HG03575 (cell line): ENCODE measurements at regions not wholly inside any gene's neighbourhood (a gene's known extent, or its start where the extent isn't known, plus 50 kb on each side); places are given as distances from the start of the nearest gene placed in this dataset.
"Not testable (repeated sequence)": the region's sequence is repeated elsewhere in the genome, so short reads cannot be mapped to it uniquely, and the experiment has no call there.

ENCODE experiments used
- ATAC-seq: cut with Tn5 transposase; IDR thresholded peaks from one replicate; pipeline ENCODE4 v1.9.1; 2021; ENCODE audit not compliant: unreplicated experiment, insufficient number of reproducible peaks, low FRiP score; ENCODE audit errors: extremely low read depth

DNA sequence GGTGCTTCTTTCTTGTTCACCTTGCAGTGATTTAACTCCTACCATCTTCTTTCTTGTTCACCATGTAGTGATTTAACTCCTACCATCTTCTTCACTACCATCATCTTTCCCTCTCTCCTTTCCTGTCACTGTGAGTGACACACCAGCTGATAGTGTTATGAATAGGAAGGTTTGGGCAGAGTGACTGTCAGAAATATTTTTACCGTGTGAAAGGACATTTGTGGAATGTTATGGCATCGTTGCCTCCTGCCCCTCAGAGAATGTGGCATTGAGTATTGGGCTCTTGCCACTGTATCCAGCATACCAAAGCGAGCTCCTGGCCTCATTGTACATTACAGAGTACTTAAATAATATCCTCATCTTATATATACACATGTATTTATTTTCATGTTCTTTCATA lies 90.8 kb upstream of the AMOT start:
- ATAC-seq = no peak

GRCh38 chrX:112923381-112923780 lies 82.8 kb upstream of the AMOT start:
- ATAC-seq = not testable (repeated sequence)

DNA sequence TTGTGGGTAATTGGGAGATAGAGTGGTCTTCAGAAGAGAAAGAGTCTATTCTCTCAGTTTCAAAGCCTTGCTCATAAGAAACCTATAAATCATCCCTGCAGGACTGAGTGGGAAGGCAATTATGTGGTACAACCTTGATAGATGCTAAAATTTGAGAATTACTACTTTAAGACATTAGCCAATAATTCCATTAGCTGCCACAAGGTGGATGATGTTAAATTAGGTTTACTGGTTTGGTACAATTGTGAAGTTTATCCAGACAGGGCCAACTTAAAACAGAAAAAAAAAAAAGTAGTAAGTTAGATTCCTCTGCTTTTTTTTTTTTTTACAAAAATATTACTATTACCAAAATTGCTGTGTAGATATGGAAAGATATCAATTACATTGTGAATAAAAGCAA lies 73.2 kb upstream of the AMOT start:
- ATAC-seq = no peak

DNA sequence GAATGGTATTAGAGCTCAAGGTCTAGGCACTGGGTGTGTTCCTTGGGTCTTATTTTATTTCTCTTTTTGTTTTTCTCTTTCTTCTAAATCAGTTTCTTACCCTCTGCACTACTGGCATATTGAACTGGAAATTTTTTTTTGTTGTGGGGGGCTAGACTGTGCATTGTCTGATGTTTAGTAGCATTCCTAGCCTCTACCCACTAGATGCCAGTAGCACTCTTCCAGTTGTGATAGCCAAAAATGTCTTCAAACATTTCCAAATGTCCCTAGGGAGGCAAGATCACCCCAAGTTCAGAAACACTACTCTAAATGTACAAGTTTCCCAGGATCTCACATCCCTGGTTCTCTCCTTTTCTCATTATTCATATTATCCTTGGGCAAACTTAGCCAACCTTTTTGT lies 69.8 kb upstream of the AMOT start:
- ATAC-seq = no peak

DNA sequence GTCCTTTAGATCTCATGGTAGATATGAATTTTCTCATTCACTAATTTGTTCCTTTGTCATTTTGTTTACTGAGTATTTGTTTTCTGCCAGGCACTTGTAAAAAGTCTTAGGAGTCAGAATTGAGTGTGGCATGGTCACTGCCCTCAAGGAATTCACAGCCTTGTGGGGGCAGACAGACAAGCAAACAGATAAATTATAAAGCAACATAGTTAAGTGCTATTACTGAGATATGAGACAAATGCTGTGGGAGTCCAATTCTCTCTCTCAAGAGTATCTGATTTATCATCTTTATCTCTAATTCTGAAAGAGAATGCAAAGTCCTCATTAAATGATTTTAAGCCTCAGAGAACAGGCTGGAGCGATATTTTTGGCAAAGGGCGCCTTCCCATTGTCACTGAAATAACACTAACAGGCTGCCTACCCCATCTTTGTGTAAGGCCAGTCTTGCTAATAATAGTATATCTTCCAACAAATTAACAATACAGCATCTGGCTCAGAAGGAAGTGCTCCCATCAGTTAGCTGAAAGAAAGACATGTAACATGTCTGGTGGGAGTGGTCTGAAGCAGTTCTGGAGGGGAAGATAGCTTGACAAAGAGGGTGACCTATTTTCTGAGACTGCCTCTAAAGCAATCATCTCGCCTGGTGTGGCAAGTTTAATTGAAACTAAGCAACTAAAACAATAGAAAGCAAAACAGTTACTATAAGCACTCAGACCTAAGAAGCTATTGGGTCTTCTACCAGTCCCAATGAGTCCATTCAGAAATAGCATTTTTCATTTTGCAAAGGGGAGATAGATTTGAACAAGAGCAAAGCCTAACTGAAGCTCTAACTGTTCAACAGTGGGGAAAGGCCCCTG lies 61.5 kb upstream of the AMOT start:
- no peak for ATAC-seq

DNA sequence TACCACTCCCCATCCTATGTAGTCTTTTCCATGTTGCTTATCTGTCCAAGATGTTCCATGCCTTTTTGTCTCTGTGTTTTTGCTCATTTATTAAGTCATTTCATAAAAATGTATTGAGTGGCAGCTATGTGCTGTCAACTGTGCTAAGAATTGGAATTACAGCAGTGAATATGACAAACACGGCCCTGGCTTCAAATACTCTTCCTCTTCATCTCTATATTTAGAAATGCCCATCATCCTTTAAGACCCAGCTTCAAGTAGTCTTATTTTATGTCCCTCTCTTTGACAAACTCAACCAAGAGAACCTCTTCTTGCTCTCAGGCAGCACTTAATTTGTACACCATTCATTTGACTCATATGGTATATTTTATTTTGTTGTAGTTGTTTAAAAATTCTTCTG lies 55.4 kb upstream of the AMOT start:
- ATAC-seq = no peak
